DND-41 (cell line): ENCODE measurements at regions not wholly inside any gene's neighbourhood (a gene's known extent, or its start where the extent isn't known, plus 50 kb on each side); places are given as distances from the start of the nearest gene placed in this dataset.

Source experiments
- ATAC-seq: fragments of 200-7000 bp; cut with Tn5 transposase; 3 replicates; pipeline ENCODE4 v1.9.1; 2021; ENCODE audit warnings: low read depth; ENCODE audit not compliant: insufficient read depth
- DNase-seq: peaks from one replicate; pipeline ENCODE4 v3.0.0-alpha.2; 2020
- H2AFZ ChIP-seq: 2 replicates; pipeline ENCODE4 v1.6.0; 2012; ENCODE audit warnings: low read depth, low read length
- H3K27ac ChIP-seq: 2 replicates; pipeline ENCODE4 v1.5.1; 2012; ENCODE audit warnings: low read length, inconsistent platforms
- H3K27me3 ChIP-seq: fragments of 200-600 bp; sonication (generic); 2 replicates; pipeline ENCODE4 v1.6.0; 2012; ENCODE audit warnings: low read length, mild to moderate bottlenecking, inconsistent platforms; ENCODE audit not compliant: insufficient read depth, poor library complexity
- H3K36me3 ChIP-seq: 2 replicates; pipeline ENCODE4 v1.5.1; 2012; ENCODE audit warnings: low read length, inconsistent platforms; ENCODE audit not compliant: insufficient read depth
- H3K4me1 ChIP-seq: 2 replicates; pipeline ENCODE4 v1.5.1; 2012; ENCODE audit warnings: mild to moderate bottlenecking, low read length; ENCODE audit not compliant: insufficient read depth
- H3K4me2 ChIP-seq: 2 replicates; pipeline ENCODE4 v1.6.0; 2012; ENCODE audit warnings: mild to moderate bottlenecking, moderate library complexity, low read length, inconsistent platforms; ENCODE audit not compliant: insufficient read depth
- H3K4me3 ChIP-seq, 2 experiments: fragments of 200-600 bp in 1 of 2; shearing (Covaris generic) in 1 of 2; 2 replicates each; pipeline ENCODE4 v1.5.1; 2012 to 2016; ENCODE audit warnings: inconsistent platforms in 2 of 2, low read length in 2 of 2, mild to moderate bottlenecking in 2 of 2, low read depth in 1 of 2, moderate library complexity in 1 of 2
- H3K79me2 ChIP-seq: 2 replicates; pipeline ENCODE4 v1.6.0; 2012; ENCODE audit warnings: low read length, inconsistent platforms; ENCODE audit not compliant: insufficient read depth
- H3K9ac ChIP-seq: 2 replicates; pipeline ENCODE4 v1.6.0; 2012; ENCODE audit warnings: low read depth, mild to moderate bottlenecking, inconsistent platforms, low read length, moderate library complexity
- H3K9me3 ChIP-seq: 2 replicates; pipeline ENCODE4 v1.5.1; 2012; ENCODE audit warnings: low read length, moderate library complexity, mild to moderate bottlenecking, inconsistent platforms; ENCODE audit not compliant: insufficient read depth, severe bottlenecking
- H4K20me1 ChIP-seq: 2 replicates; pipeline ENCODE4 v1.6.0; 2012; ENCODE audit warnings: low read length; ENCODE audit not compliant: insufficient read depth
- EZH2 ChIP-seq: IDR thresholded peaks from 3 replicates; pipeline ENCODE4 v1.6.1; 2012; ENCODE audit warnings: borderline replicate concordance, low read depth, mild to moderate bottlenecking, moderate library complexity, low read length, inconsistent platforms; ENCODE audit not compliant: severe bottlenecking
- TF ChIP-seq, protein P1 (sequence below): IDR thresholded peaks from 2 replicates; pipeline ENCODE4 v1.5.1; 2012; ENCODE audit warnings: borderline replicate concordance, low read length, moderate library complexity, mild to moderate bottlenecking; ENCODE audit not compliant: poor library complexity, severe bottlenecking; ENCODE audit errors: extremely low read depth

DNA sequence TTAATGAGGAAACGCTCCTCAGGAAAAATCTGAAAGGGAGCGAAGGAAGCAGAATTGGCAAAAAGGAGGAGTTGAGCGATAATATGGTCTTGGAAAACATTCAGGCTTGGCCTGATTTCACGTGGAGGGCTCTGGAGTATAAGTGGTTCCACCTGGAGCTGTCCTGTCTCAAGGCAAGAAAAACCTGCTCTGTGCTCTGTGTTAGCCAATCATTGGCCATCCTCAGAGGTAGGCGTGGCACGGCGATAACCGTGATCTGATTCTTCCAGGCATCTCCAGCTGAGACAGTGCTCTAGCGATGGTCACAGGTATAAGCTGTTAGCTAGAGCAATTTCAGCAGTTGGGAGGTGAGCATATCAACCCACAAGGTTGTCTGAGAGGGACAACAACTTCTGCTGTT lies 450.5 kb upstream of the MAF start:
- no peak for ATAC-seq
- H3K27me3 ChIP-seq, result no peaks in the 10 kb centered on the region
- no peaks in the 10 kb centered on the region for H3K79me2 ChIP-seq
- H3K36me3 ChIP-seq, result no peaks in the 10 kb centered on the region
- H3K4me2 ChIP-seq, result no peak overlapping the region
- TF ChIP-seq, protein P1, sequence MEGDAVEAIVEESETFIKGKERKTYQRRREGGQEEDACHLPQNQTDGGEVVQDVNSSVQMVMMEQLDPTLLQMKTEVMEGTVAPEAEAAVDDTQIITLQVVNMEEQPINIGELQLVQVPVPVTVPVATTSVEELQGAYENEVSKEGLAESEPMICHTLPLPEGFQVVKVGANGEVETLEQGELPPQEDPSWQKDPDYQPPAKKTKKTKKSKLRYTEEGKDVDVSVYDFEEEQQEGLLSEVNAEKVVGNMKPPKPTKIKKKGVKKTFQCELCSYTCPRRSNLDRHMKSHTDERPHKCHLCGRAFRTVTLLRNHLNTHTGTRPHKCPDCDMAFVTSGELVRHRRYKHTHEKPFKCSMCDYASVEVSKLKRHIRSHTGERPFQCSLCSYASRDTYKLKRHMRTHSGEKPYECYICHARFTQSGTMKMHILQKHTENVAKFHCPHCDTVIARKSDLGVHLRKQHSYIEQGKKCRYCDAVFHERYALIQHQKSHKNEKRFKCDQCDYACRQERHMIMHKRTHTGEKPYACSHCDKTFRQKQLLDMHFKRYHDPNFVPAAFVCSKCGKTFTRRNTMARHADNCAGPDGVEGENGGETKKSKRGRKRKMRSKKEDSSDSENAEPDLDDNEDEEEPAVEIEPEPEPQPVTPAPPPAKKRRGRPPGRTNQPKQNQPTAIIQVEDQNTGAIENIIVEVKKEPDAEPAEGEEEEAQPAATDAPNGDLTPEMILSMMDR, result no peak
- no peak for TF ChIP-seq EZH2
- no peak overlapping the region for H3K27ac ChIP-seq
- no peak overlapping the region for H2AFZ ChIP-seq
- H3K9me3 ChIP-seq, result no peaks in the 10 kb centered on the region
- no peak overlapping the region for H3K9ac ChIP-seq
- H3K4me1 ChIP-seq, result no peaks in the 10 kb centered on the region
- DNase-seq, result no peak
- no peaks in the 10 kb centered on the region for H4K20me1 ChIP-seq
- H3K4me3 ChIP-seq, result no peak overlapping the region

DNA sequence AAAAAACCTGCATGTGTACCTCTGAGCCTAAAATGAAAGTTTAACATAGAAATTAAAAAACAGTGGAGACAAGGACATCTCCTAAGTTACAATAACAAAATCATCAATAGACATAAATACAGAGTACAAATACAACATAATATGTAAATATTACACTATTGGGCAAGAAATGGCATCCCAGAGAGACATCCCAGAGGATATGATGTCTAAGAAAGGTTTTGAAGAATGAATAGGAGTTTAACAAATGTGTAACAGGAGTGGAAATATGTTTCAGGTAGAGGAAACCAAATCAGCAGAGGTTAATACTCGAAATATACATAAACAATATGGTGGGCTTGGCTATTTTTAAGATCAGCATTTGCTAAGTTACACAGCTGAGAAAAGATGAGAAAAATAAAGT lies 447.7 kb upstream of the MAF start:
- Histone ChIP-seq H3K27ac (no peak overlapping the region), H2AFZ (no peak overlapping the region), H3K4me2 (no peak overlapping the region), H3K79me2 (no peaks in the 10 kb centered on the region), H3K4me1 (no peaks in the 10 kb centered on the region), H4K20me1 (no peaks in the 10 kb centered on the region), H3K4me3 (no peak overlapping the region), H3K27me3 (no peaks in the 10 kb centered on the region), H3K9me3 (no peaks in the 10 kb centered on the region), H3K36me3 (no peaks in the 10 kb centered on the region), H3K9ac (no peak overlapping the region)
- TF ChIP-seq EZH2, result no peak
- TF ChIP-seq, protein P1, result no peak
- ATAC-seq (no peak), DNase-seq (no peak)

DNA sequence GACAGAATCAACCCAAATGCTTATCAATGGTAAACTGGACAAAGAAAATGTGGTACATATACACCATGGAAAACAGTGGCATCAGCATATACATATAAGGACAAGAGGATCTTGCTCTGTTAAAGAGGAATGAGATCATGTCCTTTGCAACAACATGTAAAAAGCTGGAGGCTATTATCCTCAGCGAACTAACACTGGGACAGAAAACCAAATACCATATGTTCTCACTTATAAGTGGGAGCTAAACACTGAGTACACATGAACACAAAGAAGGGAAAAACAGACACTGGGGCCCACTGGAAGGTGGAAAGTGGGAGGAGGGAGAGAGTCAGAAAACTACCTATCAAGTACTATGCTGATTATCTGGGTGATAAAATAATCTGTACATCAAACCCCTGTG lies 447.3 kb upstream of the MAF start:
- no peaks in the 10 kb centered on the region for H3K36me3 ChIP-seq
- no peak overlapping the region for H2AFZ ChIP-seq
- TF ChIP-seq, protein P1, result no peak
- TF ChIP-seq EZH2, result no peak
- no peak for DNase-seq
- H4K20me1 ChIP-seq, result no peaks in the 10 kb centered on the region
- H3K4me2 ChIP-seq, result no peak overlapping the region
- ATAC-seq, result no peak
- H3K27ac ChIP-seq, result no peak overlapping the region
- H3K27me3 ChIP-seq, result no peaks in the 10 kb centered on the region
- no peak overlapping the region for H3K9ac ChIP-seq
- no peaks in the 10 kb centered on the region for H3K4me1 ChIP-seq
- H3K4me3 ChIP-seq, result no peak overlapping the region
- H3K79me2 ChIP-seq, result no peaks in the 10 kb centered on the region
- no peaks in the 10 kb centered on the region for H3K9me3 ChIP-seq

DNA sequence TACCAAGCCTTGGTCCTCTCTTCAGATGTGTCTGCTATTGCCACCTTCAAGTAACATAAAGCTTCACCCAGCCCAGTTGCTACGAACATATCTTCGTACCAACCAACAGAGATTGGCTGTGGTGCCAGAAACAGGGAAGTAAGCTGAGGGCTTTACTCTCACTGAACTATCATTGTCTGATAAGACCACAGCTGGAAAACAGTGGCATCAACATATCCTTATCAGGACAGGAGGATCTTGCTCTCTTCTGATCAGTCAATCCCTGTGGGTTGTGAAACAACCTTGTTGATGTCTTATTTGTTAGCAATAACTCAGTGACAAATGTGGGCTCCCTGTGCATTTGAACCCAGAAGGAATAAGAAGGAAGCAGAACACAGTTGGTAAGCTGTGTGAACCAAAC lies 446.3 kb upstream of the MAF start:
- no peak for ATAC-seq
- no peak overlapping the region for H3K27ac ChIP-seq
- H3K27me3 ChIP-seq, result no peaks in the 10 kb centered on the region
- H3K9ac ChIP-seq, result no peak overlapping the region
- H2AFZ ChIP-seq, result no peak overlapping the region
- DNase-seq, result no peak
- no peaks in the 10 kb centered on the region for H3K9me3 ChIP-seq
- no peaks in the 10 kb centered on the region for H4K20me1 ChIP-seq
- no peaks in the 10 kb centered on the region for H3K4me1 ChIP-seq
- H3K4me2 ChIP-seq, result no peak overlapping the region
- no peaks in the 10 kb centered on the region for H3K79me2 ChIP-seq
- no peaks in the 10 kb centered on the region for H3K36me3 ChIP-seq
- no peak for TF ChIP-seq EZH2
- TF ChIP-seq, protein P1, result no peak
- no peak overlapping the region for H3K4me3 ChIP-seq
